OCI-LY7 (cell line): ENCODE measurements at regions not wholly inside any gene's neighbourhood (a gene's known extent, or its start where the extent isn't known, plus 50 kb on each side); places are given as distances from the start of the nearest gene placed in this dataset.

Experiments
- EZH2phosphoT487 ChIP-seq: fragments of 200-600 bp; sonication (generic); IDR thresholded peaks from 2 replicates; pipeline ENCODE4 v1.6.1; 2018; ENCODE audit warnings: low read depth, borderline replicate concordance, mild to moderate bottlenecking, mixed run types, antibody characterized with exemption, low read length, moderate library complexity, mixed read lengths
- TF ChIP-seq, protein P1 (sequence below): fragments of 200-600 bp; sonication (generic); conservative IDR thresholded peaks from 2 replicates; pipeline ENCODE4 v1.5.1; 2014; ENCODE audit warnings: mild to moderate bottlenecking, antibody characterized with exemption, low read length, moderate library complexity, mixed read lengths

DNA sequence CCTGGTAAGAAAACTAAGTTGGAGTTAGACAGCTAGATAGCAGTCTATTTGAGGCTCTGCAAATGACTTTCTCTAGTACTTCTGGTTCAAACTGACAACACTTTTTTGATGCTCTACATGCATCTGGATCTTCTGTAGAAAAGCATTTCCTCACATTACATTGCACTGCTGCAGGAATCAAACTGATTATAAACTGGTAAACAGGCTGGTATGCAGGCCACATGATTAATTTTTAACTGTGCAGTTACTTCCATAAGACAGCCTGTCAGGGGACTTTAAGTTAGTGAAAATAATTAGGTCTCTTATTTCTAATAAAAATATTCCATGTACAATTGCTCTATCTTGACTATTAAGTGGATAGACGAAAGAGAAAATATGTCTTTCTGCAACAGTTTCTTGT, 550.0 kb upstream of the ALCAM start:
- no peak for TF ChIP-seq EZH2phosphoT487
- TF ChIP-seq, protein P1, sequence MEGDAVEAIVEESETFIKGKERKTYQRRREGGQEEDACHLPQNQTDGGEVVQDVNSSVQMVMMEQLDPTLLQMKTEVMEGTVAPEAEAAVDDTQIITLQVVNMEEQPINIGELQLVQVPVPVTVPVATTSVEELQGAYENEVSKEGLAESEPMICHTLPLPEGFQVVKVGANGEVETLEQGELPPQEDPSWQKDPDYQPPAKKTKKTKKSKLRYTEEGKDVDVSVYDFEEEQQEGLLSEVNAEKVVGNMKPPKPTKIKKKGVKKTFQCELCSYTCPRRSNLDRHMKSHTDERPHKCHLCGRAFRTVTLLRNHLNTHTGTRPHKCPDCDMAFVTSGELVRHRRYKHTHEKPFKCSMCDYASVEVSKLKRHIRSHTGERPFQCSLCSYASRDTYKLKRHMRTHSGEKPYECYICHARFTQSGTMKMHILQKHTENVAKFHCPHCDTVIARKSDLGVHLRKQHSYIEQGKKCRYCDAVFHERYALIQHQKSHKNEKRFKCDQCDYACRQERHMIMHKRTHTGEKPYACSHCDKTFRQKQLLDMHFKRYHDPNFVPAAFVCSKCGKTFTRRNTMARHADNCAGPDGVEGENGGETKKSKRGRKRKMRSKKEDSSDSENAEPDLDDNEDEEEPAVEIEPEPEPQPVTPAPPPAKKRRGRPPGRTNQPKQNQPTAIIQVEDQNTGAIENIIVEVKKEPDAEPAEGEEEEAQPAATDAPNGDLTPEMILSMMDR, result no peak
